Common myeloid progenitor, CD34-positive (primary cell): ENCODE measurements at regions not wholly inside any gene's neighbourhood (a gene's known extent, or its start where the extent isn't known, plus 50 kb on each side); places are given as distances from the start of the nearest gene placed in this dataset.

ENCODE experiments used
- CTCF ChIA-PET: fragments of 350-600 bp; sonication (Branson Sonifier 250); formaldehyde crosslinking; loops from one replicate; lab custom pipeline; 2021; ENCODE audit warnings: antibody characterized with exemption; lab: Charles Lee
- POLR2A ChIA-PET: fragments of 350-600 bp; sonication (Branson Sonifier 250); formaldehyde crosslinking; loops from one replicate; lab custom pipeline; 2021; ENCODE audit warnings: antibody characterized with exemption; lab: Charles Lee
- DNase-seq, 3 donors: peaks; one replicate each; pipeline versions ENCODE4 v3.0.0 to v3.0.0-alpha.2; 2013
- H3K27ac ChIP-seq, 2 experiments: 1 replicate in 1 of 2; 2 replicates in 1 of 2; pipeline ENCODE4 v1.7.0; 2013; ENCODE audit warnings: inconsistent platforms in 2 of 2, low read length in 2 of 2, mild to moderate bottlenecking in 2 of 2, low read depth in 1 of 2, moderate library complexity in 1 of 2; ENCODE audit not compliant: severe bottlenecking in 2 of 2, insufficient read depth in 1 of 2, poor library complexity in 1 of 2
- H3K27me3 ChIP-seq, 5 experiments: replicated peaks in 2 of 5; 1 replicate in 3 of 5; 2 replicates in 2 of 5; pipeline versions ENCODE4 v1.6.1 to v1.7.0; 2013; ENCODE audit warnings: low read length in 4 of 5, mild to moderate bottlenecking in 2 of 5, moderate library complexity in 2 of 5, inconsistent platforms in 1 of 5; ENCODE audit not compliant: insufficient read depth in 5 of 5, control insufficient read depth in 4 of 5
- H3K36me3 ChIP-seq, 4 experiments: 1 replicate in 2 of 4; 2 replicates in 2 of 4; pipeline versions ENCODE4 v1.6.1 to v1.7.0; 2013; ENCODE audit warnings: low read length in 3 of 4, control low read depth in 1 of 4, mild to moderate bottlenecking in 1 of 4; ENCODE audit not compliant: control insufficient read depth in 4 of 4, insufficient read depth in 4 of 4
- H3K4me1 ChIP-seq, 4 experiments: 1 replicate in 3 of 4; 2 replicates in 1 of 4; pipeline versions ENCODE4 v1.6.1 to v1.7.1; 2013; ENCODE audit warnings: low read length in 3 of 4, mild to moderate bottlenecking in 3 of 4, control low read depth in 1 of 4, inconsistent platforms in 1 of 4, moderate library complexity in 1 of 4; ENCODE audit not compliant: control insufficient read depth in 4 of 4, insufficient read depth in 4 of 4; ENCODE audit errors: control extremely low read depth in 1 of 4
- H3K4me3 ChIP-seq, 7 experiments: 1 replicate in 4 of 7; 2 replicates in 3 of 7; pipeline versions ENCODE4 v1.5.1 to v1.7.0; 2013; ENCODE audit warnings: mild to moderate bottlenecking in 7 of 7, low read length in 6 of 7, moderate library complexity in 6 of 7, inconsistent platforms in 2 of 7, low read depth in 2 of 7, control low read depth in 1 of 7; ENCODE audit not compliant: insufficient read depth in 4 of 7, control insufficient read depth in 1 of 7; ENCODE audit errors: extremely low read depth in 1 of 7
- H3K9me3 ChIP-seq, 5 experiments: 1 replicate in 4 of 5; 2 replicates in 1 of 5; pipeline versions ENCODE4 v1.6.1 to v1.7.1; 2013; ENCODE audit warnings: low read length in 4 of 5, mild to moderate bottlenecking in 2 of 5, inconsistent platforms in 1 of 5, low read depth in 1 of 5, moderate library complexity in 1 of 5; ENCODE audit not compliant: control insufficient read depth in 4 of 5, insufficient read depth in 2 of 5; ENCODE audit errors: control extremely low read depth in 1 of 5
- WGBS: methylation state at CpG from one replicate; pipeline ENCODE4 v1.1.5; 2013; ENCODE audit not compliant: insufficient coverage; 5-methylcytosine and 5-hydroxymethylcytosine counted together

- Histone ChIP-seq H3K27me3 (no peaks in the 10 kb centered on the region), H3K4me1 (no peaks in the 10 kb centered on the region), H3K4me3 (no peak overlapping the region), H3K9me3 (no peaks in the 10 kb centered on the region), H3K27ac (no peak overlapping the region), H3K36me3 (no peaks in the 10 kb centered on the region)
- ChIA-PET CTCF (no interaction called here), POLR2A (no interaction called here)
- DNase-seq: no peak
- no CpG with 5 or more reads among the region's 1 CpG for WGBS
These were observed 172.1 kb upstream of the RNPC3 start for GRCh38 chr1:103353391-103353790.

- ChIA-PET POLR2A (no interaction called here), CTCF (no interaction called here)
- WGBS: no CpG with 5 or more reads among the region's 1 CpG
- H3K4me3 ChIP-seq: no peak overlapping the region
- H3K36me3 ChIP-seq: no peaks in the 10 kb centered on the region
- no peak for DNase-seq
- no peaks in the 10 kb centered on the region for H3K9me3 ChIP-seq
- no peaks in the 10 kb centered on the region for H3K4me1 ChIP-seq
- H3K27me3 ChIP-seq: no peaks in the 10 kb centered on the region
- H3K27ac ChIP-seq: no peak overlapping the region
These were observed 177.4 kb upstream of the RNPC3 start for GRCh38 chr1:103348136-103348535.

- Histone ChIP-seq H3K9me3 (no peaks in the 10 kb centered on the region), H3K27me3 (no peaks in the 10 kb centered on the region), H3K27ac (no peak overlapping the region), H3K4me3 (no peak overlapping the region), H3K36me3 (no peaks in the 10 kb centered on the region), H3K4me1 (peaks cover 0 to 7% (median 0%) of the 10 kb centered on the region in 4 experiments)
- WGBS: 92% methylated on average over 2 of the region's 3 CpGs
- ChIA-PET POLR2A (no interaction called here), CTCF (no interaction called here)
- DNase-seq: no peak
These were observed 180.6 kb upstream of the RNPC3 start for GRCh38 chr1:103344930-103345329.

GRCh38 chr1:103341377-103341880, 184.1 kb upstream of the RNPC3 start:
- no peak for DNase-seq
- POLR2A ChIA-PET: no interaction called here
- H3K36me3 ChIP-seq: no peaks in the 10 kb centered on the region
- no peaks in the 10 kb centered on the region for H3K27me3 ChIP-seq
- no peak overlapping the region for H3K4me3 ChIP-seq
- no peaks in the 10 kb centered on the region for H3K9me3 ChIP-seq
- H3K27ac ChIP-seq: no peak overlapping the region
- CTCF ChIA-PET: no interaction called here
- H3K4me1 ChIP-seq: peaks cover 0 to 7% (median 0%) of the 10 kb centered on the region in 4 experiments
- no CpG with 5 or more reads among the region's 2 CpGs for WGBS

GRCh38 chr1:103337779-103338178, 187.7 kb upstream of the RNPC3 start:
- Histone ChIP-seq H3K4me1 (peaks cover 0 to 7% (median 0%) of the 10 kb centered on the region in 4 experiments), H3K36me3 (no peaks in the 10 kb centered on the region), H3K4me3 (no peak overlapping the region), H3K27me3 (no peaks in the 10 kb centered on the region), H3K9me3 (no peaks in the 10 kb centered on the region), H3K27ac (no peak overlapping the region)
- whole genome bisulfite sequencing: no CpG with 5 or more reads among the region's 4 CpGs
- POLR2A ChIA-PET: no interaction called here
- CTCF ChIA-PET: no interaction called here
- no peak for DNase-seq

GRCh38 chr1:103336408-103336807, 189.1 kb upstream of the RNPC3 start:
- Histone ChIP-seq H3K4me3 (no peak overlapping the region), H3K4me1 (peaks cover 0 to 7% (median 0%) of the 10 kb centered on the region in 4 experiments), H3K27ac (no peak overlapping the region), H3K36me3 (no peaks in the 10 kb centered on the region), H3K9me3 (no peaks in the 10 kb centered on the region), H3K27me3 (no peaks in the 10 kb centered on the region)
- no peak for DNase-seq
- CTCF ChIA-PET: no interaction called here
- POLR2A ChIA-PET: no interaction called here
- WGBS: no CpG with 5 or more reads among the region's 1 CpG

- Histone ChIP-seq H3K4me3 (no peak overlapping the region), H3K9me3 (no peaks in the 10 kb centered on the region), H3K27ac (no peak overlapping the region), H3K4me1 (no peaks in the 10 kb centered on the region), H3K36me3 (no peaks in the 10 kb centered on the region), H3K27me3 (no peaks in the 10 kb centered on the region)
- WGBS: 100% methylated on average over 2 of the region's 5 CpGs
- CTCF ChIA-PET: no interaction called here
- POLR2A ChIA-PET: no interaction called here
- no peak for DNase-seq
These were observed 192.4 kb upstream of the RNPC3 start for GRCh38 chr1:103333141-103333540.
